GM12891 (cell line): ENCODE measurements at regions not wholly inside any gene's neighbourhood (a gene's known extent, or its start where the extent isn't known, plus 50 kb on each side); places are given as distances from the start of the nearest gene placed in this dataset.

Experiments
- DNase-seq: peaks from one replicate; pipeline ENCODE4 v3.0.0; 2011; ENCODE audit warnings: low spot score; ENCODE audit not compliant: insufficient read length
- FAIRE-seq: peaks from 2 replicates; lab custom pipeline; 2011; peaks lifted over from hg19 to GRCh38; lab: Jason Lieb, UNC
- PAX5 ChIP-seq: IDR thresholded peaks from 2 replicates; pipeline ENCODE4 v1.6.1; 2011; ENCODE audit warnings: low read length, moderate library complexity, mild to moderate bottlenecking; ENCODE audit not compliant: insufficient read depth, severe bottlenecking
- POLR2A ChIP-seq: IDR thresholded peaks from 2 replicates; pipeline ENCODE4 v1.6.1; 2011; ENCODE audit warnings: low read depth, low read length, control low read depth
- POLR2AphosphoS5 ChIP-seq: IDR thresholded peaks from 2 replicates; pipeline ENCODE4 v1.6.1; 2011; ENCODE audit warnings: low read depth, low read length, control low read depth
- POU2F2 ChIP-seq: IDR thresholded peaks from 2 replicates; pipeline ENCODE4 v1.6.1; 2011; ENCODE audit warnings: low read depth, mild to moderate bottlenecking, control low read depth, low read length, moderate library complexity
- SPI1 ChIP-seq: IDR thresholded peaks from 2 replicates; pipeline ENCODE4 v1.6.1; 2011; ENCODE audit warnings: low read depth, low read length, control low read depth
- TAF1 ChIP-seq: IDR thresholded peaks from 2 replicates; pipeline ENCODE4 v1.6.1; 2011; ENCODE audit warnings: low read depth, low read length, control low read depth

DNA sequence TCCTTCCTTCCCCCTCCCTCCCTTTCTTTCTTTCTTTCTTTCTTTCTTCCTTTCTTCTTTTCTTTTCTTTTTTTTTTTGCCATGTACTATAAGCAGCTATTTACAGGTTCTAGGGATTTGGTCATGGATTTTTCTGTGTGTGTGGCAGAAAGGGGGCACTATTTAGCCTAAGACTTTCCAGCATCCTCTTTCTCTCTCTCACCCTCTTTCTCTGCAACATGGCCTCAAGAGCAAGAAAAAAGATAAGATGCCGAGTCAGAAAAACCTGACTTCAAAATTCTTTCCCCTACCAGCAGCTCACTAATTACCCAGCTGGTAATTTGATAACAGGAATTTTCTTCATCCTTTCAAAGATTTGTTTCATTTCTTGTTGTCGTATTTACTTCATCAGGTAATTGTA is 458.3 kb upstream of the ADAMTS5 start:
- no peak for TF ChIP-seq PAX5
- TF ChIP-seq POU2F2 = no peak
- no peak for TF ChIP-seq SPI1
- no peak for TF ChIP-seq POLR2A
- TF ChIP-seq POLR2AphosphoS5 = no peak
- no peak for TF ChIP-seq TAF1
- FAIRE-seq (no peak), DNase-seq (no peak)

DNA sequence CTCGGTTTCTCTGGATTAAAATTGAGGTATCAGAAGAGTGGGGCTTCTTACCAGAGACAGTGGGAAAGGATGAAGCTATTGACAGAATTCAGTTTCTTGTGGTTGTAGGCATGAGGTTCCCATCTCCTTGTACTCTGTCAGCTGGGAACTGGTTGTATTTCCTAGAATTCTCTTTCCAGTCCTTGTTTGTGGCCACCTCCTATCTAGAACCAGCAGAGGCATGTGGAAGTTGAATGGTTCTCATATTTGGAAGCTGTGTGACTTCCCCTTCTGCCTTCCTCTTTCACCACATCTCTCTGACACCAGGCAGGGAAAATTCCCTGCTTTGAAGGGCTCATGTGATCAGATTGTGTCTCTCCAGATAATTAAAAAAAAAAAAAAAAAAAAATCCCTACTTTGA is 457.7 kb upstream of the ADAMTS5 start:
- TF ChIP-seq POU2F2 (no peak), POLR2A (no peak), POLR2AphosphoS5 (no peak), SPI1 (no peak), TAF1 (no peak), PAX5 (no peak)
- FAIRE-seq (no peak), DNase-seq (no peak)

DNA sequence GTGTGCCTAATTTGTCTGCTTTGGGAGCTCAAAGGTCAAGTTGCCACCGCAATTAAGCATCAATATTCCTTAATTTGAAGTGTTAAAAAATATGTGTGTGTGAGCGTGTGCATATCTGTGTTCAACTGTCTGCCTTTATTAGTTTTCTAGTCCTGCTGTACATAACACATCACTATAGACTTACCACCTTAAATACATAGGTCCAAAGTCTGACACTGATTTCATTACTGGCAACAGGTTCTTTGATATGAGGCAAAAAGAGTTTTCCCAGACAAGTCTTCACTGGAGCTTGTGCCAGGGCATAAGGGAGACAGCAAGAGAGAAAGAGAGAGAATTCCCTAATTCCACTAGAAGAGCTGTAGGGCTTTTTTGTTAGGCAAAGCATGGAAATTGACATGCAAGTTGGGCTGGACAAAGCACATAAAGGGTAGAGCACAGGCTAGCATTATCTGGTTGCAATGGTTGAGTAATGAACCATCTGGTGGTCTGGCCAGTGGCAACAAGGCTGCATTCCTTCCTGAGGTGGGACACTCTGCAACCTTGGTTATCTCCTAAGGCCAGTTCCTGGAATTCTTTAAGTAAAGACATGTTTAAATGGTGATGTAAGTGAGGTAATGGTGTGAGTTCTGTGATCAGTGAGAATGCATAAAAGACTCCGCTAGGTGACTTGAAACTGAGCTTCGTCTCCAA is 457.2 kb upstream of the ADAMTS5 start:
- DNase-seq (no peak), FAIRE-seq (no peak)
- TF ChIP-seq POLR2A = no peak
- TF ChIP-seq POU2F2 = no peak
- no peak for TF ChIP-seq PAX5
- TF ChIP-seq POLR2AphosphoS5 = no peak
- no peak for TF ChIP-seq TAF1
- no peak for TF ChIP-seq SPI1

DNA sequence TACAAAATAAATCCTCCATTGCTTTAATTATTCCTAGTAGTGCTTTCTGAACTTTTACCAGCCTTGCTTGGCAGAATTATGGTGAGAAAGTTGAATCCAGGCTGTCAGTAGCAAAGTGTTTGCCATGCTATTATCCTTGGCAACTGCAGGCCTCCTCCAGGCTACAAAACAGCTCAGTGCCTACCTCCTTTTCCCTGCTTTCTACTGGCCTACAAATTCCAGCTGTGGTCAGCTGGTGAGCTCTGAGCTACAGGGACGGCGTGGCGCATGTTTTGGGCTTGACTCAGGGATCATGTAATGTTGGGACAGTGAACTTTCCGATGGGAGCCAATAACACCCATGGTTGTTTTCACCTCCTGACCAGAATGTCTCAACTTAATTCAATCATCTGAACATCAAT is 456.1 kb upstream of the ADAMTS5 start:
- no peak for TF ChIP-seq PAX5
- TF ChIP-seq POLR2A = no peak
- no peak for TF ChIP-seq SPI1
- no peak for TF ChIP-seq POU2F2
- TF ChIP-seq POLR2AphosphoS5 = no peak
- no peak for TF ChIP-seq TAF1
- no peak for FAIRE-seq
- no peak for DNase-seq

DNA sequence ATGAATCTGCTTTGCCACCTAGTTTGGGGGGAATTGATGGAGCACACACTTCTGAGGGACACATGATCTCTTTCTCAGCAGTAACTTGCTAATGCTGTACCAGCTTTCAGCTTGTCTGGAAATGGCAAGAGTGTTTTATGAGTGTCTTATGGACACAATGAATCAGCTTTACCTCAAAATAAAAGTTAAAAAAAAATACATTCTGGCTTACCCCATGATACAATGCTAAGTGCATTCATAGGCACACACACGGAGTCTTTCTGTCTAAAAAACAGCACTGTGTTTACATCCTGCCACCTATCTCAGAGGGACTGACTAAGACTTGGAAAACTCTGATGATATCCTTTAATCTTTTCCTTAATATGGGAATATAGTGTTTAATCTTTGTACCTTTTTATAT is 455.5 kb upstream of the ADAMTS5 start:
- DNase-seq = no peak
- FAIRE-seq = no peak
- TF ChIP-seq TAF1 (no peak), POU2F2 (no peak), POLR2A (no peak), POLR2AphosphoS5 (no peak)

DNA sequence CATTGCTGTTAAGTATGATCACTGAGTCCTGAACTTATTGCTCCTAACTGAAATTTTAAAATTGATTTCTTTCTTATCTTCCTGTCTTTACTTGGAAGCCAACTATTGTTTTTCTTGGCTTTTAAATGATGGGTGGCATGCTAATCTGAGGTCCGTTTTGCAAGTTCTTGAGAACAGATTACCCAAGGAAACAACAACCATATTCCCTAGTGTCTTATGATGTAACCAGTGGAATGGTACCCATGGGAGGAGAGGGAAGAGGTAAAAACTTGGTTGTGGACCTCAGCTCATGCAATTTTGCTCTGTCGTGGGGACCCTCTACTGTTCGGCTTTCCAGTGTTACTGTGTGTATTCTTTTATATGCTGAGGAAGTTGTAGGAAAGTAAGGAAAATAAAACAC is 454.8 kb upstream of the ADAMTS5 start:
- FAIRE-seq = no peak
- no peak for TF ChIP-seq PAX5

DNA sequence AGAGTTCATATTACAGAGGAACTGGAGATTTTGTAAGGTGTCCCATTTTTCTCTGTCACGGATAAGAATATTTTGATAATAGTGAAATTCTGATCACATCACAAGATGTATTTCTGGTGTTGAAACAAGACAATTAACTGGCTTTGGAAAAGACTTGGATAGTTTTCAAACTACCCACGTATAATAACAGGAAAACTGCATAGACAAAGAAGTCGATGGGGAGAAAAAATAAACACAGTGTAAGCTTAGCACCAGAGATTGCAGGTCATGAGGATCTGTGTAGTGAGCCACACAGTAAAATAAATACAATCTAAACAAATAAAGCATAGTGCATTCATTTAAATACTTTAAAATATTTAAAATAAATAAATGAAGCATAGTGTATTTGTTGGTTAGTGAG is 452.3 kb upstream of the ADAMTS5 start:
- DNase-seq = no peak
- TF ChIP-seq PAX5 (no peak), POU2F2 (no peak), SPI1 (no peak), POLR2A (no peak), POLR2AphosphoS5 (no peak), TAF1 (no peak)
- FAIRE-seq = no peak

More for the DNA sequence above, 454.8 kb upstream of the ADAMTS5 start:
- no peak for DNase-seq

DNA sequence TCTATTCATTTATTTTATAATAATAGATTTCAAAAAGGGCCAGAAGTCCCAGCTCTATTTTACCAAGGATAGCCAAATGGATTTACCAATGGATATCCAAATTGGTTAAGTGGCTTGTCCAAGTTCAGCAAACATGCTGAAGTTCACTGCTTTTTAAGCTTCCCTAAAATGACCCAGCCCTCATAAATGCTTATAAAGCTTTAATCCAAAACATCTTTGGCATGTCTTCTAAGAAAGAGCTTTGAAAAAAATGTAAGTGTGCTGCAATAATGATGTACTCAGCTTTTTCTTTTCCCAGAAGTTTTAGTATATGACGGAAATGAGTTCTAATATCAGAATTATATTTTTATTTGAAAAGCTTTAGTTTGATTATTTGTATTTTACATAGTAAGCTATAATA is 451.5 kb upstream of the ADAMTS5 start:
- no peak for DNase-seq
- TF ChIP-seq PAX5 = no peak
- TF ChIP-seq POU2F2 = no peak
- TF ChIP-seq TAF1 = no peak
- TF ChIP-seq POLR2A = no peak
- no peak for TF ChIP-seq SPI1
- TF ChIP-seq POLR2AphosphoS5 = no peak
- FAIRE-seq = no peak

DNA sequence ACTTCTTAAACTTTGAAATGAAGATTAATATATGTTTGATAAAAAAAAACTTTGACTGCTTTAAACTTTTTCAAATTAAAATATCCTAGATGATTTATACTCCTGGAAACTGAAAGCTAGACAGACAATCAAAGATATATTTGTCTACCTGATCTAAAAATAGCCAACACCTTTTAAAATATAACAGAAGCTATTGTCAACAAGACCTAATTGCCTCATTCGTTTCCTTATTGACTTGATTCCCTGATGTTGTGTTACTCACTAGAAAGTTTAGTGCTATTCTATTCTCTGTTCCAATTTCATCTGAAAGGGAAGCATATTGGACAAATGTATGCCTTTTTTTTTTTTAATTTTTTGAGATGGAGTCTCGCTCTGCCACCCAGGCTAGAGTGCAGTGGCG is 445.6 kb upstream of the ADAMTS5 start:
- TF ChIP-seq TAF1 (no peak), POU2F2 (no peak), POLR2A (no peak), SPI1 (no peak), PAX5 (no peak), POLR2AphosphoS5 (no peak)
- FAIRE-seq (no peak), DNase-seq (no peak)

DNA sequence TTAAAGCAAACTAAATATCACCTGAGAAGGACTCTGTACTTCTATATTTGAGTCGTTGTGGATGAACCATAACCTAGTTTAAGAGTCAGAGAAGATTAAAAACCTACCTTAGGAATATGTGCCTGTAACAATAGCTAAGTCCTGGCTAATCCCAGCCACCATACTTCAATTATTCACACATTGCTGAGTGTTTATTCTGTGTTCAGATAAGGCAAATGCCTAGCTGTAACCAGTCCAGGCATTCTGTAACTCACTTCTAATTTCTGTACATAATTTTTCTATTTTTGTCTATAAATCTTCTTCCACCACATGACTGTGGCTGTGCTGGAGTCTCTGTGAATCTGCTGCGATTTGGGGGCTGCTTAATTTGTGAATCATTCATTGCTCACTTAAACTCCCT is 441.9 kb upstream of the ADAMTS5 start:
- FAIRE-seq (no peak), DNase-seq (no peak)
- TF ChIP-seq POLR2A (no peak), PAX5 (no peak), POU2F2 (no peak), SPI1 (no peak), POLR2AphosphoS5 (no peak), TAF1 (no peak)

DNA sequence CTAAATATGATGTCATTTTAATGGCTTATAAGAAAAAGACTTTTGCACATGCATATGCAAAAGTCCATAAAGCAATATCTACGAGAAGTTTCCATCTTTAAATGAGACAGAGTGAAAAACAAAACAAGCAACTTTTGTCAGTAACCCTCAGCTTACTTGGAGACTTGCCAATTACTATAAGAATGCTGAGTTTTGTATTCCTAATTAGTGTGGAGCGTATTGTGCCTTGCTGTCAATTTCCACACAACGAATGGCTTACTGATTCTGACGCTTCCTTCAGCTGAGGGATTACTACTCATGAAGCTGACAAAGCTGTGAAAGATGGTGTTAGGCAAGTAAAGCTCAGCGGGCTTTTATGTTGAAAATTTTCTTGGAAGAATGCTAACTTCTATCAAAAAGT is 440.4 kb upstream of the ADAMTS5 start:
- FAIRE-seq (no peak), DNase-seq (no peak)
- TF ChIP-seq POU2F2 (no peak), SPI1 (no peak), POLR2AphosphoS5 (no peak), PAX5 (no peak), POLR2A (no peak), TAF1 (no peak)
